ENCODE measurements at regions not wholly inside any gene's neighbourhood (a gene's known extent, or its start where the extent isn't known, plus 50 kb on each side); places are given as distances from the start of the nearest gene placed in this dataset.

GRCh38 chr15:39465843-39466749, 114.8 kb upstream of the THBS1 start:
- no peak for ATAC-seq

DNA sequence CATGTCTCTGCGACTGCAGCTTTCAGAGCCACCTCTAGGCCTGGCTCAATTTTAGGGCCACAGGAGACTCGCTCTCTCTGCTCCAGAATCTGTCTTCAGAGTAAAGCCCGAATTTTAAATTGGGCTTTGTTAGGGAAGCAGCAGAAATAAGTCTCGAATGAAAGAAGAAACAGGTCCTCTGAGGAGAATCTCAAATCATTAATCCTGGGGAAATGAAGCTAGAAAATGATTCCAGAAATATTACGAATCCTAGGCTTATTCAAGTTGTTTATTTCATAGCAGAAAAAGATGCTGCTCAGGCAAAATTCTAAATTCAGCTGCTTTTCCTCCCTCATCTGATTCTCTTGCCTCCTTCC, 114.2 kb upstream of the THBS1 start:
- ATAC-seq = no peak

DNA sequence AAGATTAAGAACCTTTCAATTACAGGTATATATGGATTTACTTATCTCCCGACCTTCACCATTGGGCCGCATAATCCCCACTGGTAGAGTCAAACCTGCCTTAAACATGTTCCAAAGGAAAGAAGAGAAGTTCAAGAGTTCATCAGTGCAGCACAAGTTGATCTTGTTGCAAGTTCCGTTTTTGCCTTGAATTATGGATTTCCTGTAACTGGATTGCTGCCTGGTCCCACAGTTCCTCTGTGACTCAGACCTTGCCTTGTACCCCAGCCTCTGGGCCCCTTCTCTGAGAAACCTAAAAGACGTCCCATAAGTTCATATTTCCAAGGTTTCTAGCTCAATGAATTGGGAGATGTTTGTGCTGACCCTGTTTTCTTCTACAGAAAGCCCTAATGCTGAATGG, 112.5 kb upstream of the THBS1 start:
- no peak for ATAC-seq

DNA sequence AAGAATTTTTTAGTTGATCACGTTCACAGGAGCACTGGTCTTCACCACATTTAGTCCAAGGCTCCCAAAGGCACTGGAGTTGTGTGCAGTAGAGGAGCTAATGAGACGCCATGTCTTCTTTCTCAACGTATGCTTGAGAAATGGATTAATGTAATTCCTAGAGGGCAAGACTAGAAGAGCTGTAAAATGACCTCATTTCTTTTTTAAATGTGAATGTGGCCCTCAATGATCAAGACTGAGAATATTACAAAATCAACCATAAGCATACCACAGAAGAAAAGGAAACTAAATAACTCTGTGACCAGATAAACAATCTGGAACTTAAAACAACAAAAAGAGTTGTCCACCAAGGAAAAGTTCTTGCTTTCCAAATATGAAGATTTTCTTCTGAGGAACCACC, 112.1 kb upstream of the THBS1 start:
- no peak for ATAC-seq

- no peak for ATAC-seq
These were observed 108.9 kb upstream of the THBS1 start for GRCh38 chr15:39471785-39472574.

GRCh38 chr15:39472621-39473297, 108.1 kb upstream of the THBS1 start:
- no peak for ATAC-seq

- ATAC-seq = no peak
These were observed 107.5 kb upstream of the THBS1 start for GRCh38 chr15:39473298-39473947.

DNA sequence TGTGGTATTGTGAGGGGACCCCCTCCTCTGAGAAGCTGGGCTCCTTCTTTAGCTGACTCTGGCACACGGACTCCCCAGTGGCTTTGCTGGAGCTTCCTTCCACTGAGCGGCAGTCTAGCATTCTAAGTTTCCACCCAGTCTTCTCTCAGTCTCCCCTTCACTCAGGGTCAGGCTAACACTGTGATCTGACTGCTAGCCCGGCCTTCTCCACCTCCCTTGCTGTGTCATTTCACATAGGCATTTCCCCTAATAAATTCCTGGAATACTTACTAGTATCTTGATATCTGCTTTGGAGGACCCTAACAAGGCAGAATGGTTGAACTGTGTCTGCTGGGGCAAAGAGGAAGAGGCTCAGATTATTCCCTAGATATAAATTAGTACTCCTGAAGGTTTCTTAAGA, 106.2 kb upstream of the THBS1 start:
- ATAC-seq = no peak

DNA sequence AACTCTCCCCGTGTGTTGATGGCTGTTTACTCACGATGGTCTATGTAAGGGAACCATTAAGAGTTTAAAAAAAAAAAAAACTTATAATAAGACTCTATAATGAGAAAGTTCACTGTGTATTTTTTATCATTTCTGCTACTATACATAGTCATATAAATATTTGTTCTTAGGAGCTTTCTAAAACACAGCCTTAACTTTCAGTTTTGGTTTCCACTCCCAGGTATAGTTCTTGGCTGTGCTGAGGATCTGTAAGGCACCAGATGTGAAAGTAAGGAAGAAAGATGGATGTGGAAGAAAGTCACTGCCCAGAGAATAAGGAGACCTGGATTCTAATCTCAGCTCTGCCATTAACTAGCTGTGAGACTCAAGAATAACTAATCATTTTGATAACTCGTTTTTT, 101.9 kb upstream of the THBS1 start:
- no peak for ATAC-seq

DNA sequence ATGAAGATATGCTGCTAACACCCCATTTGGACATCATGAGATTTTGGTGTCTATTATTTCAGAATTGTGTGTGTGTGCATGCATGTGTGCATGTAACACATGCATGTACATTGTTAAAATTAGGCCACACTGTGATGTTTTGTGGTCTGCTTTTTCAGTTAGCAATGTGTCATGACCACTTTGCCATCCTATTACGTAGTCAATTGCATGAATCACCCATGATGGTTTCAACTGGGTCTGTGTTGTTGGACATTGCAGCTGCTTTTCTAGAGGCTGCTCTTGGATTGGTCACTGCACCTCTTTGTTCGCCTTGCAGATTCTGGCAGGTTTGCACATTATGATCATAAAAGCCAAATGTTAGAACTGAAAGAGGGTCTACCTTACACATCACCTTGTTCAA, 101.0 kb upstream of the THBS1 start:
- ATAC-seq = no peak

- no peak for ATAC-seq
These were observed 98.4 kb upstream of the THBS1 start for GRCh38 chr15:39482459-39482858.

- peak in 1 of 2 donors; percentile 25 for ATAC-seq
These were observed 94.0 kb upstream of the THBS1 start for GRCh38 chr15:39486621-39487457.

GRCh38 chr15:39487458-39487735, 93.5 kb upstream of the THBS1 start:
- ATAC-seq = no peak

DNA sequence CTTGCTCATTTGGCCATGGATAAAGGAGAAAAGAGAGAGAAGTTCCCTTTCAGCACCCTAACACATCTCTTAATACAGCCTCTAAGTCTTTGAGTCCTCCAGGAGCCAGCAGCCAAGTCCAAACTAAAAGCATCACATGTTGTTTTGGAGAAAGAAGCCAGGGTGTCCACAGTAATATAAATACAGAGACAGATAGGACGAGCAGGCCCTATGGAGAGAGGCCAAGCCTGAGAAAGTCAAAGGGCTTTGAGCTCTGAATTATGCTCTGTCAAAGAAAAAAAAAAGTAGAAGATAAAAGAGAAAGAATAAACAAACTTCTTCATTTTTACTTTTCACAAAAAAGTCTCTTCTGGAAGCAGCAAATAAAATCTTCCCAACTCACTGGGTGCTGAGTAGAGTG, 92.4 kb upstream of the THBS1 start:
- no peak for ATAC-seq

DNA sequence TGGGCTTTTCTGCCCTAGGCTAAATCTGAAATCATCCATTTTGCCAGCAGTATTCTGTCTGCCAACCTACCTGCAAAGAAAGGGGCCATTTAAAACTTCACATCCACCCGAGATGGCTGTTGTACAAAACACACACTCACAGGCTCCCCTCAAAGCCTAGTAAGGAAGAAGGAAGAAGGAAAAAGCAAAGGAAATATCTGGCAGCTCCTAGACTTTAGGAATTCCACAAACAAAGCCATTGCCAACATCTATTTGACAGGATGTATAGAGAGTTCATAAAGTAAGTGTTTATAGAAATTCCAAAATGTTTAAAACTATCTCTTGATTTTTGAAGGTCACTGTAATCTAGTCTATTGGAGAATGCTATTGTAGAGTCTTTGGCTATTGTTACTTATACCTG, 91.9 kb upstream of the THBS1 start:
- ATAC-seq = no peak

DNA sequence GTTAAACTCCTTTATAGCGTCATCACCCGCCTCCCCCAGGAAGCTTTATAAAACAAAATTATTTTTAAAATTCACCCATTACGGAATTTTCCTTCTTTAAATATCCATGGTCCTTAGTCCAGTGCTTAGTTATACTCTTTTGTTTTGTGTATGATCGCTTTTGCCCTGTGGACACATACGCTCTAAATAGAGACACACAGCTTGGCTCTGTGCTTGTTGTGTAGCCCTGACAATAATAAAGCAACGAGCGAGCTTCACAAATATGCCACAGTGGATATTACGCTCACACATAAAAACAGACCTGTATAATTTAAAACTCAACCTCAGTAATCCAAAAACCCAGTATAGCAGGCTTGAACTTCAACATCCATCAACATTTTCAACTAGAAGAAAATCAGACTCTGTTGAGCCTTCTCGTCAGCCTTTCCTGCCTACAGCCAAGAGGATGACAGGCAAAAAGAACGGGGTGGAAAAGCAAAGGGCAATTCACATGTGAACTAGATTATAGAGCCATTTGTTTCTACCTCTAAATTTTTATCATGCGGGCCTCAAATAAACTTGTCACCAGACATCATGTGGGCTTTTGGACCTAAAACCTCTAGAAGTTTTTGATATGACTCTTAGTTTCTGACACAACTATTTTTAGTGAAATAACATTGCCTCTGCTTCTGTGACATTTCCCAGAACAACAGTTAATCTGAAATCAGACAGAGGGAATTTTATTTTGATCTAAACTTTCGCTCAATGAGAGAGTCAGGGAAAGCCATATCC, 89.6 kb upstream of the THBS1 start:
- no peak for ATAC-seq

- ATAC-seq = no peak
These were observed 88.9 kb upstream of the THBS1 start for GRCh38 chr15:39491886-39492490.

DNA sequence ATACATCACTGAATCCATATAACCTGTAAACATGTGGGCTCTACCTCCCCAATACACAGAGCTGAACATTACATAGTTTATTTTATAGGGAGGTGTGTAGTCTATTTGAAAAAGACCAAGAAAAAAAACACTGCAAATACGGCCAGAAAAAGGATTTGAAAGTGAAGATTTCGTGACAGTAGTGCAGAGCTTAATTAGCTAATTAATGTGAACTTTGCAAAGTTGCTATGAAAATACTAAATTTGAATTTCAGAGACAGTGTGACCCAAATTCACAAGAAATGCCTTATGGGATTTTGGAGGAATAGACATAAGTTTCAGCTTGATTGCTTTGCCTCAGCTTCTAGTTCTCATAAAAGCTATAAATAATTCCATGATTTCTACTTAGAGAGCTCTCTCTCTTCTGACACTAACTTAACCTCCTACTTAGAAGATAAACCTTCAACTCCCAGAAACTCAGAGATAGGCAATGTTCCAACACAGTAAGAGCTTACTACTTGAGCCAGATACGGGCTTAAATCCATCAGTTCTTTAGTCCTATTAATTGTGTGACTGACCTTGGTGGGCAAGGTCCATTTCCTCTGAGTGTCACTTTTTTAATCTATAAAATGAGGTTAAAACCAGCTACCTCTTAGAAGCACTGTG, 87.3 kb upstream of the THBS1 start:
- ATAC-seq = no peak

GRCh38 chr15:39494462-39494861, 86.4 kb upstream of the THBS1 start:
- ATAC-seq = no peak

Measured in activated CD4-positive, CD25-positive, alpha-beta regulatory T cell treated with anti-CD3 and anti-CD28 coated beads, Interleukin-2, amount 50 U/mL, for 24 hours (primary cell).